NCI-H2081 treated with DMSO at 0.1 percent for 48 hours (cell line): ENCODE measurements at regions not wholly inside any gene's neighbourhood (a gene's known extent, or its start where the extent isn't known, plus 50 kb on each side); places are given as distances from the start of the nearest gene placed in this dataset.

ENCODE experiments used
- DNase-seq: peaks from one replicate; lab custom pipeline; 2025; lab: John Stamatoyannopoulos, UW

- no peak for DNase-seq
Measured at GRCh38 chr4:104964410-104965175, 182.1 kb upstream of the TET2 start.

GRCh38 chr4:104966349-104967033 is 180.2 kb upstream of the TET2 start:
- no peak for DNase-seq

- DNase-seq, result no peak
Measured at GRCh38 chr4:104967034-104967401, 179.7 kb upstream of the TET2 start.

- no peak for DNase-seq
Measured at GRCh38 chr4:104969394-104970082, 177.1 kb upstream of the TET2 start.

- DNase-seq, result no peak
Measured at GRCh38 chr4:104971462-104971861, 175.2 kb upstream of the TET2 start.

- DNase-seq, result no peak
Measured at GRCh38 chr4:104973708-104974107, 173.0 kb upstream of the TET2 start.

- no peak for DNase-seq
Measured at GRCh38 chr4:104975617-104976016, 171.1 kb upstream of the TET2 start.

GRCh38 chr4:104976262-104976661 is 170.4 kb upstream of the TET2 start:
- no peak for DNase-seq

- DNase-seq, result no peak
Measured at GRCh38 chr4:104979083-104979760, 167.5 kb upstream of the TET2 start.

- DNase-seq, result no peak
Measured at GRCh38 chr4:104983615-104984179, 163.0 kb upstream of the TET2 start.

GRCh38 chr4:104986306-104986705 is 160.4 kb upstream of the TET2 start:
- DNase-seq, result no peak

- no peak for DNase-seq
Measured at GRCh38 chr4:104989371-104989770, 157.3 kb upstream of the TET2 start.

GRCh38 chr4:105002278-105002677 is 144.4 kb upstream of the TET2 start:
- no peak for DNase-seq

GRCh38 chr4:105014234-105014633 is 132.4 kb upstream of the TET2 start:
- no peak for DNase-seq

- DNase-seq, result no peak
Measured at GRCh38 chr4:105014635-105015034, 132.0 kb upstream of the TET2 start.

- DNase-seq, result no peak
Measured at GRCh38 chr4:105015750-105016149, 130.9 kb upstream of the TET2 start.

- DNase-seq, result no peak
Measured at GRCh38 chr4:105022811-105023667, 123.6 kb upstream of the TET2 start.

GRCh38 chr4:105023668-105024055 is 123.0 kb upstream of the TET2 start:
- DNase-seq, result no peak

GRCh38 chr4:105025263-105026017 is 121.2 kb upstream of the TET2 start:
- DNase-seq, result no peak

GRCh38 chr4:105036991-105037390 is 109.7 kb upstream of the TET2 start:
- no peak for DNase-seq

GRCh38 chr4:105042451-105042850 is 104.2 kb upstream of the TET2 start:
- DNase-seq, result no peak
